ELR (cell line): ENCODE measurements at regions not wholly inside any gene's neighbourhood (a gene's known extent, or its start where the extent isn't known, plus 50 kb on each side); places are given as distances from the start of the nearest gene placed in this dataset.
"Not testable (repeated sequence)": the region's sequence is repeated elsewhere in the genome, so short reads cannot be mapped to it uniquely, and the experiment has no call there.

Source experiments
- DNase-seq: peaks from one replicate; pipeline ENCODE4 v3.0.0-alpha.2; 2015; ENCODE audit warnings: low read depth

GRCh38 chr4:14317351-14317750 is 684.9 kb upstream of the CPEB2 start:
- DNase-seq = no peak

- no peak for DNase-seq
Observed at GRCh38 chr4:14318671-14319070, 683.6 kb upstream of the CPEB2 start.

- DNase-seq = no peak
Observed at GRCh38 chr4:14321723-14322122, 680.6 kb upstream of the CPEB2 start.

- no peak for DNase-seq
Observed at GRCh38 chr4:14323191-14323590, 679.1 kb upstream of the CPEB2 start.

GRCh38 chr4:14329228-14329627 is 673.1 kb upstream of the CPEB2 start:
- no peak for DNase-seq

GRCh38 chr4:14333616-14334015 is 668.7 kb upstream of the CPEB2 start:
- DNase-seq = peak; percentile 64

- peak; percentile 3 for DNase-seq
Observed at GRCh38 chr4:14334166-14334565, 668.1 kb upstream of the CPEB2 start.

GRCh38 chr4:14335872-14336271 is 666.4 kb upstream of the CPEB2 start:
- DNase-seq = no peak

GRCh38 chr4:14336656-14337055 is 665.6 kb upstream of the CPEB2 start:
- peak; percentile 33 for DNase-seq

GRCh38 chr4:14337892-14338584 is 664.2 kb upstream of the CPEB2 start:
- DNase-seq = peak; percentile 32

- DNase-seq = no peak
Observed at GRCh38 chr4:14338585-14339265, 663.6 kb upstream of the CPEB2 start.

- DNase-seq = no peak
Observed at GRCh38 chr4:14339715-14340114, 662.6 kb upstream of the CPEB2 start.

GRCh38 chr4:14340321-14340720 is 662.0 kb upstream of the CPEB2 start:
- DNase-seq = no peak

GRCh38 chr4:14343961-14344360 is 658.3 kb upstream of the CPEB2 start:
- DNase-seq = no peak

GRCh38 chr4:14345356-14345775 is 656.9 kb upstream of the CPEB2 start:
- DNase-seq = peak; percentile 75

GRCh38 chr4:14347526-14347925 is 654.8 kb upstream of the CPEB2 start:
- DNase-seq = no peak

GRCh38 chr4:14348506-14348905 is 653.8 kb upstream of the CPEB2 start:
- no peak for DNase-seq

GRCh38 chr4:14358544-14359160 is 643.6 kb upstream of the CPEB2 start:
- not testable (repeated sequence) for DNase-seq

GRCh38 chr4:14359991-14360390 is 642.3 kb upstream of the CPEB2 start:
- no peak for DNase-seq

- DNase-seq = no peak
Observed at GRCh38 chr4:14361084-14361483, 641.2 kb upstream of the CPEB2 start.

- no peak for DNase-seq
Observed at GRCh38 chr4:14362385-14362784, 639.9 kb upstream of the CPEB2 start.

GRCh38 chr4:14364953-14365536 is 637.2 kb upstream of the CPEB2 start:
- no peak for DNase-seq

- DNase-seq = no peak
Observed at GRCh38 chr4:14368391-14368790, 633.9 kb upstream of the CPEB2 start.
